WTC11 (cell line): ENCODE measurements at regions not wholly inside any gene's neighbourhood (a gene's known extent, or its start where the extent isn't known, plus 50 kb on each side); places are given as distances from the start of the nearest gene placed in this dataset.
A peak's percentile ranks its signal among the peaks of the same experiment; 100 is the strongest.

Experiments used
- ATAC-seq: fragments of 200-7000 bp; cut with Tn5 transposase; 2 replicates; pipeline ENCODE4 v1.10.0; 2021; ENCODE audit warnings: mild to moderate bottlenecking, moderate library complexity
- CTCF ChIA-PET: fragments of 300-600 bp; sonication (Branson Sonifier 250); formaldehyde crosslinking; loops from one replicate; lab custom pipeline; 2021; ENCODE audit warnings: antibody characterized with exemption; lab: Charles Lee
- POLR2A ChIA-PET: fragments of 350-600 bp; sonication (Branson Sonifier 250); formaldehyde crosslinking; loops from one replicate; lab custom pipeline; 2021; ENCODE audit warnings: antibody characterized with exemption; lab: Charles Lee
- DNase-seq: peaks from one replicate; pipeline ENCODE4 v3.0.0; 2021; ENCODE audit warnings: low spot score
- H3K27ac Mint-ChIP-seq: 2 replicates; pipeline ENCODE4 v1.8.0; 2021; ENCODE audit warnings: mixed read lengths
- H3K27me3 Mint-ChIP-seq: 2 replicates; pipeline ENCODE4 v1.8.0; 2021; ENCODE audit warnings: low read depth, mild to moderate bottlenecking, moderate library complexity, mixed read lengths
- H3K36me3 Mint-ChIP-seq: 2 replicates; pipeline ENCODE4 v1.8.0; 2021; ENCODE audit warnings: mixed read lengths
- H3K4me1 Mint-ChIP-seq: 2 replicates; pipeline ENCODE4 v1.8.0; 2022; ENCODE audit warnings: mixed read lengths
- H3K4me3 Mint-ChIP-seq: 2 replicates; pipeline ENCODE4 v1.8.0; 2021; ENCODE audit warnings: mild to moderate bottlenecking, moderate library complexity, mixed read lengths
- H3K9me3 Mint-ChIP-seq: 2 replicates; pipeline ENCODE4 v1.8.0; 2021; ENCODE audit warnings: mixed read lengths
- CREM ChIP-seq: sonication (generic); formaldehyde crosslinking; IDR thresholded peaks from 2 replicates; pipeline ENCODE4 v1.8.1; 2022; ENCODE audit warnings: mild to moderate bottlenecking, missing genetic modification reagents, moderate library complexity
- FOXJ3 ChIP-seq: sonication (generic); formaldehyde crosslinking; IDR thresholded peaks from 2 replicates; pipeline ENCODE4 v1.9.0; 2021; ENCODE audit warnings: missing genetic modification reagents, mild to moderate bottlenecking, borderline replicate concordance
- HMGA2 ChIP-seq: fragments of 250-450 bp; sonication (Bioruptor Pico); IDR thresholded peaks from 2 replicates; pipeline ENCODE4 v1.4.0; 2021; ENCODE audit warnings: mild to moderate bottlenecking, moderate library complexity
- HMGXB4 ChIP-seq: sonication (generic); formaldehyde crosslinking; IDR thresholded peaks from 2 replicates; pipeline ENCODE4 v1.8.1; 2023; ENCODE audit warnings: mild to moderate bottlenecking, moderate library complexity, missing genetic modification reagents
- NFATC4 ChIP-seq: fragments of 250-450 bp; sonication (Bioruptor Pico); IDR thresholded peaks from 2 replicates; pipeline ENCODE4 v1.9.0; 2021; ENCODE audit warnings: mild to moderate bottlenecking
- TEAD4 ChIP-seq: sonication (generic); formaldehyde crosslinking; IDR thresholded peaks from 2 replicates; pipeline ENCODE4 v1.8.0; 2022; ENCODE audit warnings: mild to moderate bottlenecking, missing genetic modification reagents
- ZNF423 ChIP-seq: fragments of 250-450 bp; sonication (Bioruptor Pico); IDR thresholded peaks from 2 replicates; pipeline ENCODE4 v2.1.2; 2022; ENCODE audit warnings: mild to moderate bottlenecking, moderate library complexity
- TF ChIP-seq, protein P1 (sequence below): sonication (generic); formaldehyde crosslinking; IDR thresholded peaks from 2 replicates; pipeline ENCODE4 v1.8.0; 2022; ENCODE audit warnings: mild to moderate bottlenecking, missing genetic modification reagents
- TF ChIP-seq, protein P2 (sequence below): sonication (generic); formaldehyde crosslinking; IDR thresholded peaks from 2 replicates; pipeline ENCODE4 v1.8.0; 2022; ENCODE audit warnings: mild to moderate bottlenecking, missing genetic modification reagents
- TF ChIP-seq, protein P3 (sequence below): fragments of 200-600 bp; IDR thresholded peaks from 2 replicates; pipeline ENCODE4 v1.8.0; 2022; ENCODE audit warnings: antibody characterized with exemption
- TF ChIP-seq, protein P4 (sequence below): sonication (generic); formaldehyde crosslinking; IDR thresholded peaks from 2 replicates; pipeline ENCODE4 v1.8.1; 2023; ENCODE audit warnings: mild to moderate bottlenecking, missing genetic modification reagents, moderate library complexity
- TF ChIP-seq, protein P5 (sequence below): sonication (generic); formaldehyde crosslinking; IDR thresholded peaks from 2 replicates; pipeline ENCODE4 v1.8.0; 2022; ENCODE audit warnings: mild to moderate bottlenecking, missing genetic modification reagents
- TF ChIP-seq, protein P6 (sequence below): fragments of 250-450 bp; sonication (Bioruptor Pico); IDR thresholded peaks from 2 replicates; pipeline ENCODE4 v2.1.2; 2022; ENCODE audit warnings: mild to moderate bottlenecking, moderate library complexity

- ATAC-seq, result peak; percentile 55; the same call in 1 of the 2 replicates
- TF ChIP-seq, protein P1, sequence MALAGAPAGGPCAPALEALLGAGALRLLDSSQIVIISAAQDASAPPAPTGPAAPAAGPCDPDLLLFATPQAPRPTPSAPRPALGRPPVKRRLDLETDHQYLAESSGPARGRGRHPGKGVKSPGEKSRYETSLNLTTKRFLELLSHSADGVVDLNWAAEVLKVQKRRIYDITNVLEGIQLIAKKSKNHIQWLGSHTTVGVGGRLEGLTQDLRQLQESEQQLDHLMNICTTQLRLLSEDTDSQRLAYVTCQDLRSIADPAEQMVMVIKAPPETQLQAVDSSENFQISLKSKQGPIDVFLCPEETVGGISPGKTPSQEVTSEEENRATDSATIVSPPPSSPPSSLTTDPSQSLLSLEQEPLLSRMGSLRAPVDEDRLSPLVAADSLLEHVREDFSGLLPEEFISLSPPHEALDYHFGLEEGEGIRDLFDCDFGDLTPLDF (CRISPR knock-in tag), result no peak
- no peak for TF ChIP-seq HMGXB4 (CRISPR knock-in tag)
- TF ChIP-seq, protein P2, sequence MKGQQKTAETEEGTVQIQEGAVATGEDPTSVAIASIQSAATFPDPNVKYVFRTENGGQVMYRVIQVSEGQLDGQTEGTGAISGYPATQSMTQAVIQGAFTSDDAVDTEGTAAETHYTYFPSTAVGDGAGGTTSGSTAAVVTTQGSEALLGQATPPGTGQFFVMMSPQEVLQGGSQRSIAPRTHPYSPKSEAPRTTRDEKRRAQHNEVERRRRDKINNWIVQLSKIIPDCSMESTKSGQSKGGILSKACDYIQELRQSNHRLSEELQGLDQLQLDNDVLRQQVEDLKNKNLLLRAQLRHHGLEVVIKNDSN, result no peak
- TF ChIP-seq TEAD4 (CRISPR knock-in tag), result no peak
- TF ChIP-seq, protein P3, sequence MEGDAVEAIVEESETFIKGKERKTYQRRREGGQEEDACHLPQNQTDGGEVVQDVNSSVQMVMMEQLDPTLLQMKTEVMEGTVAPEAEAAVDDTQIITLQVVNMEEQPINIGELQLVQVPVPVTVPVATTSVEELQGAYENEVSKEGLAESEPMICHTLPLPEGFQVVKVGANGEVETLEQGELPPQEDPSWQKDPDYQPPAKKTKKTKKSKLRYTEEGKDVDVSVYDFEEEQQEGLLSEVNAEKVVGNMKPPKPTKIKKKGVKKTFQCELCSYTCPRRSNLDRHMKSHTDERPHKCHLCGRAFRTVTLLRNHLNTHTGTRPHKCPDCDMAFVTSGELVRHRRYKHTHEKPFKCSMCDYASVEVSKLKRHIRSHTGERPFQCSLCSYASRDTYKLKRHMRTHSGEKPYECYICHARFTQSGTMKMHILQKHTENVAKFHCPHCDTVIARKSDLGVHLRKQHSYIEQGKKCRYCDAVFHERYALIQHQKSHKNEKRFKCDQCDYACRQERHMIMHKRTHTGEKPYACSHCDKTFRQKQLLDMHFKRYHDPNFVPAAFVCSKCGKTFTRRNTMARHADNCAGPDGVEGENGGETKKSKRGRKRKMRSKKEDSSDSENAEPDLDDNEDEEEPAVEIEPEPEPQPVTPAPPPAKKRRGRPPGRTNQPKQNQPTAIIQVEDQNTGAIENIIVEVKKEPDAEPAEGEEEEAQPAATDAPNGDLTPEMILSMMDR, result no peak
- TF ChIP-seq FOXJ3 (CRISPR knock-in tag), result no peak
- TF ChIP-seq HMGA2, result no peak
- Mint-ChIP-seq H3K4me3 (no peak overlapping the region), H3K27me3 (no peaks in the 10 kb centered on the region), H3K4me1 (0 out of 2 replicates have a peak, but pooled peaks cover 3% of the 10 kb centered on the region), H3K9me3 (no peaks in the 10 kb centered on the region), H3K27ac (no peak overlapping the region; the same call in 1 of the 2 replicates), H3K36me3 (no peaks in the 10 kb centered on the region)
- POLR2A ChIA-PET, result no interaction called here
- DNase-seq, result no peak
- CTCF ChIA-PET, result interaction anchor here (1.5 kb wide), 1 partner anchor 410 kb away, joined by 3 read pairs; no protein-coding TSS in a partner anchor
Measured at GRCh38 chr9:3650994-3651622, 125.3 kb upstream of the RFX3 start.

DNA sequence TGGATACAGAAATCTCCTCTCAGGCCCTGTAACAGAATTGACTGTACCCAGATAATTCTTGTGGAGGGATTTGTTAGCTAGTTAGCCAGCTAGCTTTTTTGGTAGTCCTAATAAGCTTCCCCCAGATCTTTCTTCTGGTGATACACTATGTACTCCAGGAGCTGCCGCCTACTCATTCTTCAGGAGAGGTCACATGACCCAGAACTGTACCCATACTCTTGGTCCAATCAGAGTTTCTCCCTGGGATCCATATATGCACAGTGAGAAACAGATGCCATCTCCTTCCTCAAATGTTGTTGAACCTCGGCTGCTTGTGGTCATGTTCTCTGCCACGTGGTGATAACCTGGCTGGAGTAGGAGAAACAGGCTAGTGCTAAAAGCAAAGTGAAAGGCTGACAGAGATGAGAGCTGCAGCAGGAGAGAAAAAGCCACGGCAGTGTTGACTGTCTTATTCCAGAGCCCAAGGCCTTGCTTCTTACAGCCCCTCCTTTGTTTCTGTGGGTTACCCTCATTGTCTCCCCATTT lies 123.0 kb upstream of the RFX3 start:
- TF ChIP-seq, protein P4, sequence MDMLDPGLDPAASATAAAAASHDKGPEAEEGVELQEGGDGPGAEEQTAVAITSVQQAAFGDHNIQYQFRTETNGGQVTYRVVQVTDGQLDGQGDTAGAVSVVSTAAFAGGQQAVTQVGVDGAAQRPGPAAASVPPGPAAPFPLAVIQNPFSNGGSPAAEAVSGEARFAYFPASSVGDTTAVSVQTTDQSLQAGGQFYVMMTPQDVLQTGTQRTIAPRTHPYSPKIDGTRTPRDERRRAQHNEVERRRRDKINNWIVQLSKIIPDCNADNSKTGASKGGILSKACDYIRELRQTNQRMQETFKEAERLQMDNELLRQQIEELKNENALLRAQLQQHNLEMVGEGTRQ, result peak; percentile 42; the same call in 1 of the 2 replicates
- TF ChIP-seq, protein P5, sequence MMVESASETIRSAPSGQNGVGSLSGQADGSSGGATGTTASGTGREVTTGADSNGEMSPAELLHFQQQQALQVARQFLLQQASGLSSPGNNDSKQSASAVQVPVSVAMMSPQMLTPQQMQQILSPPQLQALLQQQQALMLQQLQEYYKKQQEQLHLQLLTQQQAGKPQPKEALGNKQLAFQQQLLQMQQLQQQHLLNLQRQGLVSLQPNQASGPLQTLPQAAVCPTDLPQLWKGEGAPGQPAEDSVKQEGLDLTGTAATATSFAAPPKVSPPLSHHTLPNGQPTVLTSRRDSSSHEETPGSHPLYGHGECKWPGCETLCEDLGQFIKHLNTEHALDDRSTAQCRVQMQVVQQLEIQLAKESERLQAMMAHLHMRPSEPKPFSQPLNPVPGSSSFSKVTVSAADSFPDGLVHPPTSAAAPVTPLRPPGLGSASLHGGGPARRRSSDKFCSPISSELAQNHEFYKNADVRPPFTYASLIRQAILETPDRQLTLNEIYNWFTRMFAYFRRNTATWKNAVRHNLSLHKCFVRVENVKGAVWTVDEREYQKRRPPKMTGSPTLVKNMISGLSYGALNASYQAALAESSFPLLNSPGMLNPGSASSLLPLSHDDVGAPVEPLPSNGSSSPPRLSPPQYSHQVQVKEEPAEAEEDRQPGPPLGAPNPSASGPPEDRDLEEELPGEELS (CRISPR knock-in tag), result no peak
- Mint-ChIP-seq H3K4me3 (no peak overlapping the region), H3K36me3 (no peaks in the 10 kb centered on the region), H3K4me1 (0 out of 2 replicates have a peak, but pooled peaks cover 3% of the 10 kb centered on the region), H3K27me3 (no peaks in the 10 kb centered on the region), H3K27ac (no peak overlapping the region), H3K9me3 (no peaks in the 10 kb centered on the region)
- POLR2A ChIA-PET, result no interaction called here
- CTCF ChIA-PET, result no interaction called here
- DNase-seq (no peak), ATAC-seq (no peak; the same call in 1 of the 2 replicates)

GRCh38 chr9:3648266-3648665 lies 122.5 kb upstream of the RFX3 start:
- Mint-ChIP-seq H3K36me3 (no peaks in the 10 kb centered on the region), H3K9me3 (no peaks in the 10 kb centered on the region), H3K4me3 (no peak overlapping the region), H3K27me3 (no peaks in the 10 kb centered on the region), H3K4me1 (0 out of 2 replicates have a peak, but pooled peaks cover 3% of the 10 kb centered on the region), H3K27ac (no peak overlapping the region)
- DNase-seq (no peak), ATAC-seq (no peak)
- ChIA-PET POLR2A (no interaction called here), CTCF (interaction anchor here (1.1 kb wide), 1 partner anchor 207 kb away, joined by 3 read pairs; no protein-coding TSS in a partner anchor)
- TF ChIP-seq CREM (CRISPR knock-in tag) (no peak), HMGXB4 (CRISPR knock-in tag) (no peak), NFATC4 (CRISPR knock-in tag) (no peak), HMGA2 (no peak), ZNF423 (CRISPR knock-in tag) (no peak)
- TF ChIP-seq, protein P1 (CRISPR knock-in tag), result no peak
- TF ChIP-seq, protein P6, sequence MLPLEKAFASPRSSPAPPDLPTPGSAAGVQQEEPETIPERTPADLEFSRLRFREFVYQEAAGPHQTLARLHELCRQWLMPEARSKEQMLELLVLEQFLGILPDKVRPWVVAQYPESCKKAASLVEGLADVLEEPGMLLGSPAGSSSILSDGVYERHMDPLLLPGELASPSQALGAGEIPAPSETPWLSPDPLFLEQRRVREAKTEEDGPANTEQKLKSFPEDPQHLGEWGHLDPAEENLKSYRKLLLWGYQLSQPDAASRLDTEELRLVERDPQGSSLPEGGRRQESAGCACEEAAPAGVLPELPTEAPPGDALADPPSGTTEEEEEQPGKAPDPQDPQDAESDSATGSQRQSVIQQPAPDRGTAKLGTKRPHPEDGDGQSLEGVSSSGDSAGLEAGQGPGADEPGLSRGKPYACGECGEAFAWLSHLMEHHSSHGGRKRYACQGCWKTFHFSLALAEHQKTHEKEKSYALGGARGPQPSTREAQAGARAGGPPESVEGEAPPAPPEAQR, result no peak
